A673 (cell line): ENCODE measurements at regions not wholly inside any gene's neighbourhood (a gene's known extent, or its start where the extent isn't known, plus 50 kb on each side); places are given as distances from the start of the nearest gene placed in this dataset.
A peak's percentile ranks its signal among the peaks of the same experiment; 100 is the strongest.

ENCODE experiments used
- BruUV-seq: library from RNA; stranded (reverse); fragments of 400-500 nt; replicated peaks from 2 replicates; lab custom pipeline; 2021; lab: Mats Ljungman, UMichigan
- CTCF ChIA-PET: fragments of 300-600 bp; sonication (Branson Sonifier 250); formaldehyde crosslinking; loops from one replicate; lab custom pipeline; 2022; ENCODE audit warnings: antibody characterized with exemption; lab: Charles Lee
- POLR2A ChIA-PET: fragments of 300-600 bp; sonication (Branson Sonifier 250); formaldehyde crosslinking; loops from one replicate; lab custom pipeline; 2022; ENCODE audit warnings: antibody characterized with exemption; ENCODE audit not compliant: low non-redundant PET; lab: Charles Lee
- DNase-seq: peaks from one replicate; pipeline ENCODE4 v3.0.0-alpha.2; 2015; ENCODE audit warnings: low spot score
- H3K27ac ChIP-seq: fragments of 200-600 bp; sonication (generic); 2 replicates; pipeline ENCODE4 v1.5.1; 2016; ENCODE audit warnings: mixed run types, low read depth, mild to moderate bottlenecking, mixed read lengths, antibody characterized with exemption, low read length; ENCODE audit not compliant: poor library complexity, severe bottlenecking
- H3K27me3 ChIP-seq: fragments of 200-600 bp; sonication (generic); replicated peaks from 2 replicates; pipeline ENCODE4 v1.6.1; 2017; ENCODE audit warnings: mixed run types, low read depth, mild to moderate bottlenecking, mixed read lengths, antibody characterized with exemption, low read length; ENCODE audit not compliant: insufficient read depth, poor library complexity
- H3K36me3 ChIP-seq: fragments of 200-600 bp; sonication (generic); 2 replicates; pipeline ENCODE4 v1.6.1; 2016; ENCODE audit warnings: mixed run types, mild to moderate bottlenecking, mixed read lengths, antibody characterized with exemption, low read length; ENCODE audit not compliant: insufficient read depth, poor library complexity, severe bottlenecking
- H3K4me1 ChIP-seq: fragments of 200-600 bp; sonication (generic); 2 replicates; pipeline ENCODE4 v1.6.1; 2017; ENCODE audit warnings: mixed run types, mild to moderate bottlenecking, mixed read lengths, antibody characterized with exemption, low read length; ENCODE audit not compliant: insufficient read depth, poor library complexity, severe bottlenecking
- H3K4me3 ChIP-seq: fragments of 200-600 bp; sonication (generic); 2 replicates; pipeline ENCODE4 v1.5.1; 2016; ENCODE audit warnings: low read depth, mixed run types, mild to moderate bottlenecking, mixed read lengths, low read length; ENCODE audit not compliant: poor library complexity, severe bottlenecking
- H3K9me3 ChIP-seq: fragments of 200-600 bp; sonication (generic); 2 replicates; pipeline ENCODE4 v1.6.1; 2016; ENCODE audit warnings: mixed run types, low read depth, mild to moderate bottlenecking, mixed read lengths, antibody characterized with exemption, low read length; ENCODE audit not compliant: poor library complexity, severe bottlenecking
- CTCF ChIP-seq: fragments of 300-800, 200-600 bp; sonication (generic); conservative IDR thresholded peaks from 2 replicates; pipeline ENCODE4 v1.5.1; 2017; ENCODE audit warnings: low read depth, mild to moderate bottlenecking, antibody characterized with exemption, low read length, moderate library complexity, mixed read lengths
- EZH2 ChIP-seq: fragments of 200-600 bp; sonication (generic); IDR thresholded peaks from 2 replicates; pipeline ENCODE4 v1.6.1; 2017; ENCODE audit warnings: borderline replicate concordance, low read depth, mild to moderate bottlenecking, mixed read lengths, antibody characterized with exemption, low read length; ENCODE audit not compliant: poor library complexity, severe bottlenecking
- intact Hi-C: fragments of 100-400 bp; cut with micrococcal nuclease; formaldehyde crosslinking; loops from one replicate; pipeline ENCODE4 v1.10.0; 2022; ENCODE audit not compliant: unreplicated experiment

DNA sequence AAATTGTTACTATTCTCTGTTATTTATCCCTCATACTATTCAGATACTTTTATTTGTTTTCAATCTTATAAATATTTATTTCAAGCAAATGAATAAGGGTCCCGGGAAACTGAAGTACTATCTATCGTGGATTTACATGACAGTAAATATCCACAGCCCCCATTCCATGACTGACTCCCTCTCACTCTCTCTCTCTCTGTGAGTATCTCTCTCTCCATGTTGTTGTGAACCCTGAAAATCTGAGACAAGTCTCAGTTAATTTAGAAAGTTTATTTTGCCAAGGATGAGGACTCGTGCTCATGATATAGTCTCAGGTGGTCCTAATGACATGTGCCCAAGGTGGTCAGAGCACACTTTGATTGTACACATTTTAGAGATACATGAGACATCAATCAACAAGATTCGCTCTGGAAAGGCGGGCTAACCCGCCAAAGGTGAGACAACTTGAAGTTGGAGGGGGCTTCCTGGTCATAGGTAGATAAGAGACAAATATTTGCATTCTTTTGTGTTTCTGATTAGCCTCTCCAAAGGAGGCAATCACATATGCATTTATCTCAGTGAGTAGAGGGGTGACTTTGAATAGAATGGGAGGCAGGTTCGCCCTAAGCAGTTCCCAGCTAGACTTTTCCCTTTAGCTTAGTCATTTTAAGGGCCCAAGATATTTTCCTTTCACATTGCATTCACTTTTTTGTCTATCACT, 986.4 kb downstream of the NLGN4X start:
- no peaks in the 10 kb centered on the region for H3K4me1 ChIP-seq
- intact Hi-C loops: no loop called here
- H3K9me3 ChIP-seq: no peaks in the 10 kb centered on the region
- BruUV-seq: no TSS peak
- no peak overlapping the region for H3K27ac ChIP-seq
- no peak overlapping the region for H3K4me3 ChIP-seq
- H3K36me3 ChIP-seq: no peaks in the 10 kb centered on the region
- H3K27me3 ChIP-seq: no peaks in the 10 kb centered on the region
- ChIA-PET POLR2A (no interaction called here), CTCF (no interaction called here)
- no peak for DNase-seq
- TF ChIP-seq CTCF (no peak), EZH2 (no peak)

DNA sequence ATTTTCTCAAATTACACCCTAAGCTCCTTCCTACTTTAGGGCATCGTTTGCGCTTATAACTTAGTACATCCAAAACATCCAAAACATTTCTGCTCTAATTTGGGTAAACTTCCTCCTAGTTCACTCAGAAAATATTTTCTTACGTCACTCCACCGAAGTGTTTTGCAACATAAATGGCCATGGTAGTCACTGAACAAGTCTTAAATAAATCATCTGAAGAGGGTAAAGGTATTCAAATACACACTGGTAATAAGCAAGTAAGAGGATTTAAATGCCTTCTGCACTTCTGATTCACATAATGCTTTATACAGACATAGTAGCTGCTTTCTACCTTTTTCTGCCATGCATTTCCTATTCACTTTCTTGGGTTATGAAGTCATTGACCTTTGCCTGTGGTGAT, 991.9 kb downstream of the NLGN4X start:
- H3K36me3 ChIP-seq: no peaks in the 10 kb centered on the region
- CTCF ChIA-PET: no interaction called here
- no peaks in the 10 kb centered on the region for H3K27me3 ChIP-seq
- H3K4me3 ChIP-seq: no peak overlapping the region
- no peak overlapping the region for H3K27ac ChIP-seq
- peak; percentile 11 for DNase-seq
- intact Hi-C loops: no loop called here
- no peaks in the 10 kb centered on the region for H3K9me3 ChIP-seq
- TF ChIP-seq CTCF (no peak), EZH2 (no peak)
- POLR2A ChIA-PET: no interaction called here
- BruUV-seq: no TSS peak
- H3K4me1 ChIP-seq: peaks cover 5% of the 10 kb centered on the region

DNA sequence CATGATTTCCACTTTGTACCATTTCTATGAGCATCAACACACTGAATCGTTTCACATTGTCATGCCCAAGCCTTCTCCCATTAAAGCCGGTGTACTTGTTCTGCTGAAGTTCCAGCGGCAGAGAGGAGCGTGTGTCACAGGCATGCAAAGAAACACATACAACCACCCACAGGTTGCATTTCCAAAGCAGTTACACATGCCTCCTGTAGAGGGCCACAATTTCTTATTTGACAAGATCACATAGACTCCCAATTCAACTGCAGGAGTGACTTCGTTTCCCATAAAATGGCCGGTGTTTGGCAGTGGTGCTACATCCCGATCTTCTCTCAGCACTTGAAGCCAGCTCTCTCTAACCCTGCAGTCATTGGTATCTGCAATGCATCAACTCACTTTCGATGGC, 992.6 kb downstream of the NLGN4X start:
- DNase-seq: peak; percentile 68
- H3K36me3 ChIP-seq: no peaks in the 10 kb centered on the region
- no peak overlapping the region for H3K27ac ChIP-seq
- no TSS peak for BruUV-seq
- H3K4me1 ChIP-seq: peaks cover 5% of the 10 kb centered on the region
- POLR2A ChIA-PET: no interaction called here
- CTCF ChIA-PET: no interaction called here
- no peaks in the 10 kb centered on the region for H3K27me3 ChIP-seq
- TF ChIP-seq CTCF: peak; percentile 62
- no peak for TF ChIP-seq EZH2
- H3K4me3 ChIP-seq: no peak overlapping the region
- no peaks in the 10 kb centered on the region for H3K9me3 ChIP-seq
- intact Hi-C loops: no loop called here
